Activated T-helper 9 cell treated with anti-CD3 and anti-CD28 coated beads, Interleukin-2, amount 50 U/mL, for 16 hours (primary cell): ENCODE measurements at regions not wholly inside any gene's neighbourhood (a gene's known extent, or its start where the extent isn't known, plus 50 kb on each side); places are given as distances from the start of the nearest gene placed in this dataset.
"Not testable (repeated sequence)": the region's sequence is repeated elsewhere in the genome, so short reads cannot be mapped to it uniquely, and the experiment has no call there.

Experiments
- DNase-seq: peaks from one replicate; pipeline ENCODE4 v3.0.0-alpha.2; 2020; ENCODE audit warnings: low read depth

DNA sequence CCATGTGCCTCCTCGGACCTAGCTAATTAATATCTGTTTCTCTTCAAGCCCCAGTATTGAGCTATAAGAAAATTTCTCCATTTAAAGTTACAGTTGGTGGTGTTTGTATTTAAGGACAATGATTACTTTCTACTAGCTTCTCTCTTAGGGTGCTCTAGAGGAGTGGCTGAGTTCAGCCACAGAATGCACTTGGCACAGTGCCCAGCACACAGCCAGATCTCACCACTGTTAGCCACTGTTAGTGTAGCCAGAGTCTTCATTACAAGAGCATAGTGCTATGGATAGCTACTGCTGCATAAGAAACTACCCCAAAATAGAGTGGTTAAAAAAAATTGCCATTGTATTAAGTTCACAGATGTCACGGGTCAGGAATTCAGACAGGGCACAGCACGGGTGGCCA lies 421.3 kb downstream of the BCOR start:
- DNase-seq: no peak

GRCh38 chrX:39677585-39677977 lies 420.2 kb downstream of the BCOR start:
- no peak for DNase-seq

- DNase-seq: no peak
Observed at GRCh38 chrX:39677978-39678791, 419.6 kb downstream of the BCOR start.

DNA sequence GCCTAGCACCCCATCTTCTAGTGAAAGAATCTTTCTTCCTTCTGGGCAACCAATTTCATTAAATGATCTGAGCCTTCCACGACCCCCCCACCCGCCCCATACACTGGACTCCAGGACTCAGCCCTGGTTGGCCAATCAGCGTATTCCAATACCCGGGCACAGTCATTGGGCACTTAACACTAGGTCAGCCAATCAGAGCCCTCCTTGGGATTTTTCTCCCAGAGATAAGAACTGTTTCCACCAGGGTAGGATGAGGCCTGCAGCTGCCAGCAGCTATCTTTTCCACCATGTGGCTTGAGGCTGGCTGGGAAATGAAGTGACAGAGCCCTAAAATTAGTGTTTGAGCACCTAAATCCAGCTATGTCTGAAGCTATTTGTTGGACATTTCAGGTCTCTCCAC lies 418.8 kb downstream of the BCOR start:
- no peak for DNase-seq

- DNase-seq: no peak
Observed at GRCh38 chrX:39679497-39680157, 418.1 kb downstream of the BCOR start.

- DNase-seq: no peak
Observed at GRCh38 chrX:39681885-39682284, 415.9 kb downstream of the BCOR start.

DNA sequence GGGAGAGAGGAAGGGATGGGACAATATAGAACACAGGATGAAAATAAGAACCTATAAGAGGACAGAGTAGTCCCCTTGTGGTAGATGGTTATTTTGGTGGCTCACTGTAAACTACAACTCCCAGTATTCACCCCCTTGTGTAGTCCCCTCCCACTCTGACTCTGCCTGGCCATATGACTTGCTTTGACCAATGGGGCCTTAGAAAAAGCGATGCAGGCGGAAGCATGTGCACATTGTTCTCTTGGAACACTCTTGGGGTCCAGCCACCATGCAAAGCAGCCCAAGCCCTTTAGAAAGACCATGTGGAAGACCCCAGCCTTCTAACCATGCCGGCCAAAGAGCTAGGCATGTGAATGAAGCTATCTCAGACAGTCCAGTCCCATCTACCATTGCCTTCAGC lies 415.0 kb downstream of the BCOR start:
- no peak for DNase-seq

DNA sequence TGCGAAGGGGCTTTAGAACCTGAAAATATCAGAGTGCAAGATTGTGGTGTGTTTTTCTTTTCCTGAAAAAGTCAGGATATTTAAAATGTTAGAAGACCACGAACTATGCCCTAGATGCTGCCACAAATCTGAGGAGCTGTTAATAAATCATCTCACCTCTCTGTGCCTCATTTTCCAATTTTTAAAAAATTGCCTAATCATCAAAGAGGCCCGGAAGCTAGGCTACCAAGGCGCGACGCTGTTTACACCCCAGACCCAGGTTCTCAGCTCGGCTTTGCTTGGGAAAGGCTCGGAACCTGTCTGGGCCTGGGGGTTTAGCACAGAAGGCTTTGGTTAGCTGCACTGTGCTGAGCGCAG lies 409.6 kb downstream of the BCOR start:
- no peak for DNase-seq

DNA sequence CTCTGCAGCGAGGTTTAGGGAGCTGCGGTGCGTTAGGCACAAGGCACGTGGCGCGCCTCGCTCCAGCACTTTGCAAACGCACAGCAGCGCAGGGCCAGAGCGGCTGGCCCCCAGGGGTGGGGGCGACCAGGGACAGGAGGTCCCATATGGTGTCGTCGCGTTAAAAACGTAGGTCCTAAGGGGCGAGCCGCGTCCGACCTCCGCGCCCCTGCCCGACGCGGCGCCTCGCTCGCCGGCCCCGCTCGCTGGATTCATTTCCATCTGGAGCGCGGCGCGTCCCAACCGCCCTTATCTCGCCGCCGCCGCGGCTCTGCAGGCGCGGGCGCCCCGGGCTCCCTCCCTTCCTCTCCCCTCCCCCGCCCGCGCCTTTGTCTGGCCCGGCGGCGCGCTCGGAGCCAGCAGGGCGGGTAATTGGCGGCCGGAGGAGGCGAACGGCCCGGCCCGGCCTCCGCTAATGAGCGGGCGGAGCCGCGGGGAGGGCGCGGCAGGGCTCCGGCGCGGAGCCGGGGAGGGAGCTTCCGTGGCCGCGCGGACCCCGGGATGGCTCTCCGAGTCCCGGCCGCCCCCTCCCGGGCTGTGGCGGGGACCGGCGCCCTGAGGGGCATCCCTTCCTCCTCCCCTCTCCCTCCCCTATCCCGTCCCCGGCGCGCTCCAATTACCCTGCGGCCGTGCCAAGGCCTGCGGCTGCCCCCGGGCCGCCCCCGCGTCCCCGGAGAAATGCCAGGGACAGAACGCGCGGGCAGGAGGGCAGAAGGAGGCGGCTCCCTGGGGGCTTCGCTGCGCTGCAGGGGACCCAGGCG lies 409.0 kb downstream of the BCOR start:
- DNase-seq: no peak

DNA sequence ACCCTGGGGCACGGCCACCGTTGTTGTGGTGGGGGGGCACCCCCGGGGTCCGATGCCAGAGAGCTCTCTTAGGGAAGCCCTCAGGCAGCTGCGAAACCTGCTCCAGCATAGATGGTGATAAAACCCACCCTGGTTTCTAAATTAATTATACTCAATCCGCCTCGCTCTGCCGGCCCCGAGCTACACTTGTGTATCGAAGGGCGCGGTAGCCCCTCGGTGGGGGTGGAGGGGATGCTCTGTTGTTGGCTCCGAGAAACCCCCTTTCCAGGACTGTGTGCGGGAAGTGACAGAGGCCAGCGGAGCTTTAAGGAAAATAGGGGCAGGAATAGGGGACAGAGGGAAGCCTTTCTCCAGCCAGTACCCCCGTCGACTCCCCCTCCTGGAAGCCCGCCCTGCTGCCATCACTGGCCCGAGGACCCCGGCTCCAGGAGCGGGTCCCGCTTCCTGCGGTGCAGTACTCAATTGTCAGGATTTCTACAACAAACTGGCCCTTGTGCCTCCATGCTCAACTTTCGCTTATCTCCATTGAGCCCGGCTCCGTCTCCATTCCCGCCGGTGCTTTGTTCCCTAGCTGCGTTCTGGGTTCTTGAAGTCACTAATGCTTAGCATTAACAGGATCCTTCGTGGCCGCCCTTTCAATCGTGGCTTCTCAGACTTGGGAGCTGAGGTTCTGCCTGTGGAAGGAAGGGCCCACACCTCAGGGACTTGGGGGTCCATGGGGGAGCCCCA lies 408.2 kb downstream of the BCOR start:
- DNase-seq: no peak

DNA sequence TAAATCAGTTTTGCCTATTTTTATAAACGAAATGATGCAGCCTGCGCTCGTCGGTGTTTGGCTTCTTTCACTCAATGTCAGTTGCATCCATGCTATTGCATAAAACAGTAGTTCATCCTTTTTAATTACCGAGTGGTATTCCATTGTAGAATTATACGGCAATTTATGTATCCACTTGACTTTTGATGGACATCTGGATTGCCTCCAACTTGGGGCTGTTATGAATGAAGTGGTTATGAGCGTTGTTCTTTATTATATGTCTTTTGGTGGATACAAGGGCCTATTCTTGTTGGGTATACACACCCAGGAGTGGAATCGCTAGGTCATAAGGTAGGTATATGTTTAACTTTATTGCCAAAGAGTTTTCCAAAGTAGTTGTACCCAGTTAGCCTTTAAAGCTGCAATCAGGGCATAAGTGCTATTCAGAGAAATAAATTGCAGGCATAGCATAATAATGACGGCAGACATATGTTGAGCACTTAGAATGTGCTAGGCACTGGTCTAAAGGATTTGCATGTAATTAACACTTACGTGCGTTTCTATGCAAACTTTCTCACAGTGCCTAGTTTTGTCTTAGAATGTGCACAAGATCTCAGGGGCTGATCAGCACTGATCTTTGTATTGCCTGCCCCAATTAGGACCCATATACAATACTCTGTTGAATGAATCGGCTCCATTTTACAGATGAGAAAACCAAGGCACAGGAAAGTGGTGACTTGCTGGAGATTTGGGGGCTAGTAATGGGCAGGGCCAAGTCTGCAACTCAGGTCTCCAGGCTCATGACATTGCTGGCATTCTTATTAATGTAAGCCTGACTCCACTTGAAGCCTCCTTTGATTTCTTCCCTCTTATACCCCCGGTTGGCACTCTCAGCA lies 407.0 kb downstream of the BCOR start:
- no peak for DNase-seq

DNA sequence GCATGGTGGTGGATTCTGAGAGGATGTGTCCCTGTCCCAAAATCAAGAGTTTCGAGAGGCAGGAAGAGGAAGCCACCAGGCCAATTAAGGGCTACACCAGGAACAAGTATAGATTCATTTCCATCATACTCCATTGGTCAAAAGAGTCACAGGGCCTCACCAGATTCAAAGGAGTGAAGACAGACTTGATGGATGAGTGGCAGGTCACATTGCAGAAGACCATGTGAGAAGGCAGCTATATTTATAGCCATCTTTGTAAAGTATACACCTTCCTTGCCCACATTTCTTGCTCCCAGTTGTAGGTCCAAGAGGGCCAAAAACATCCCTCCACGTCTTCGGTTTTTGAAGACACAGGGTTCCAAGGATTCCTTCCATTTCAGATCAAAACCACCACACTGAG lies 406.0 kb downstream of the BCOR start:
- DNase-seq: no peak

DNA sequence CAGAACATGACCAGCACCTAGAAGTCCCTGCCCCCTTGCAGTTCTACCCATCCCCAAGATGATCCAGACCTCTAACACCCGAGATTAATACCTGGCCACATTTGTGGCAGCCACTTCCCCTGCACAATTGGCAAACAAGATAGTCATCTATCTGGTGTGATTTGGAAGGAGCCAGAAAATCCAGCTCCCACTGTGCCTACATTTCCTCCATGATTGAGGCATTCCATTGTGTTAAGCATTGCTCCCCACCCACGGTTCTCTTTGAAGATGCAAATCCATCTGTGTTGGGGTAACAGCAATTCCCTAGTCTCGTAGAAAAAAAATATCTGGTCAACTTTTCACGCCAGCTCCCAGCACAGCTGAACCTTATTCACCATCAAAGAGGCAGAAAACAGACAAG lies 405.0 kb downstream of the BCOR start:
- DNase-seq: no peak

DNA sequence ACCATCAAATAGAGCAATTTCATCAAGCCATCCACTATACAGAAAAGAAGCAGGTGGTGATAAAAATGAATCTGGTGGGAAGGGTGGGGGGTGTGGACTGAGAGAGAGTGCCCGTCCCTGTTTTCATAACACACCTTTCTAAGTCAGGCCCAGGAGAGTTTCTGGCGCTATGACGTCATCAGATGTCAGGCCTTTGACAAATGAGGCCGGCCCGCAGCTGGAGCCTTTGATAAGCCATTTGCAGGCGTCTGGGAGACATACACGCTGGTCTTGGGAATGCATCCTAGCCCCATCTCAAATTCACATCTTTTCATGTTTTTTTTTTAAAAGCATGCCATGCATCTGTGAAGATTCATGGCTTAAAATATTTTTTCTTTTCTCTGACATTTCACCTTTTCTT lies 404.5 kb downstream of the BCOR start:
- DNase-seq: no peak

DNA sequence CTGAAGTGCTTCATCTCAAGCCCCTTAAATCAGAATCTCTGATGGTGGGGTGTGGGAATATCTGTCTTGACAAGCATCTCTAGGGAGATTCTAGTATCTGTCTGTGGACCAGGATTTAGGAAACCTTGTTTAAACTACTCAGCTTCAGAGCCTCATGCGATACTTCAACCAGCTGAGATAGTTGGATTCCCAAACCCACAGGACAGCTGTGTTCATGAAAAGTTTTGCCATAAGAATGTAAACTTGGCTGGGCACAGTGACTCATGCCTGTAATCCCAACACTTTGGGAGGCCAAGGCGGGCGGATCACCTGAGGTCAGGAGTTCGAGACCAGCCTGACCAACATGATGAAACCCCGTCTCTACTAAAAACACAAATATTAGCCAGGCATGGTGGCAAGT lies 395.1 kb downstream of the BCOR start:
- DNase-seq: not testable (repeated sequence)

- DNase-seq: no peak
Observed at GRCh38 chrX:39703307-39703706, 394.5 kb downstream of the BCOR start.

DNA sequence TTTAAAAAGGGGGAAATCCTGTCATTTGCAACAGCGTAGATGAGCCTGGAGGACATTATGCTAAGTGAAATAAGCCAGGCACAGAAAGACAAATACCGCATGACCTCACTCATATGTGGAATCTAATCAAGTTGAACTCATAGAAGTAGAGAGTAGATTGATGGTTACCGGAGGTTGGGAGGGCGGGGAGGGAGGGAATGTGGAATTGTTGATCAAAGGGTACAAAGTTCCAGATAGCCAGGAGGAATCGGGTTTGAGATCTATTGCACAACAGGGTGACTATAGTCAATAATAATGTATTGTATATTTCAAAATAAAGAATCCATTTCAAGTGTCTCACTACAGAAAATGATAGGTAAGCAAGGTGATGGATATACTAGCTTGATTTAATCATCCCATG lies 393.2 kb downstream of the BCOR start:
- no peak for DNase-seq

DNA sequence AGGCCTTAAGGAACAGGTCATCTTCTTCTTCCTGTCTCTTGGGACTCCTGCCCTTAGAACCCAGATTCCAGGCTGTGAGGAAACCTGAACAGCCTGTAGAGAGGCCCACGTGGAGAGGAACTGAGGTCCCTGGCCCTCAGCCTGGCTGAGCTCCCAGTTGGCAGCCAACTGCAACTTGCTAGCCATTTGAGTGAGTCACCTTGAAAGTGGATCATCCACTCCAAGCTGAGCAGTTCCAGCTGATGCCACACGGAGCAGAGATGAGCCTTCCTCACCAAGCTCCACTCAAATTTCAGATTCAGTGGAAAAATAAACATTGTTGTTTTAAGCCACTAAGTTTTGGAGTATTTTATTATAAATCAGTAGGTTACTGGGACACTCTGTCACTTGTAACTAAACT lies 392.5 kb downstream of the BCOR start:
- no peak for DNase-seq

DNA sequence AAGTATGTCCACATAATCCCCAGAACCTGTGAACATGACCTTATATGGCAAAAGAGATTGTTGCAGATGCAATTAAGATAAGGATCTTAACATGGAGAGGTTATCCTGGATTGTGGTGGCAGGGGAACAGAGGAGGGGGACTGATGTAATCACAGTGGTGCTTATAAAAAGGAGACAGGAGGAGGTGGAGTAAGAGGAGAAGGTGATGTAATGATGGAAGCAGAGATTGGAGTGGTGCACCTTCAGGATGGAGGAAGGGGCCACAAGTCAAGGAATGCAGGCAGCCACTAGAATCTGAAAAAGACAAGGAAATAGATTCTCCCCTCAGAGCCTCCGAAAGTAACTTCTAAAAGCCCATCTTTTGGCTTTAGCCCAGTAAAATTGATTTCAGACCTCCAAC lies 388.4 kb downstream of the BCOR start:
- no peak for DNase-seq

DNA sequence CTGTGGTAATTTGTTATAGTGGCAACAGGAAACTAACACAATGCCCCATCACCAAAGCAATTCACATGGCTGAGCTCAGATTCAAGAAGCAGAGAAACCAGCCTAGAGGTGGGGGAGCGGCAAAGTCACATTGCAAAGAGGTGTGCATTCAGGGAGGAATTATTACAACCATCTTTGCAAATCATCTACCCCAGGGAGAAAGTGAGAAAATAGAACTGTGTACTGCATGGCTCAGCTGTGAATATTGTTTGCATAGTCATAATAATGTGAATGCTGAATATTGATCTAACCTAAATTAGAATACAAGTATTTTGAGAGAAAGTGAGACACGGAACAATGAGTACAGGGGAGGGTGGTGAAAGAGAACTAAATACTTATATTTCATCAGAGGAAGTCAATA lies 387.9 kb downstream of the BCOR start:
- no peak for DNase-seq

- DNase-seq: no peak
Observed at GRCh38 chrX:39710776-39711175, 387.0 kb downstream of the BCOR start.
